Stomach (tissue), 8 donors: ENCODE measurements at regions not wholly inside any gene's neighbourhood (a gene's known extent, or its start where the extent isn't known, plus 50 kb on each side); places are given as distances from the start of the nearest gene placed in this dataset.
A peak's percentile ranks its signal among the peaks of the same experiment; 100 is the strongest.

Experiments used
- DNase-seq, 2 donors: peaks; one replicate each; pipeline versions ENCODE4 v3.0.0 to v3.0.0-alpha.2; 2013 to 2019
- H3K27ac ChIP-seq, 5 donors: fragments of 200-600 bp in 4 of 5; sonication (generic) in 4 of 5; one replicate each; pipeline ENCODE4 v1.5.1; 2013 to 2019; ENCODE audit warnings: mild to moderate bottlenecking in 1 of 5, moderate library complexity in 1 of 5
- H3K27me3 ChIP-seq, 3 donors: fragments of 200-600 bp; sonication (generic); one replicate each; pipeline ENCODE4 v1.5.1; 2017 to 2019; ENCODE audit warnings: mixed run types in 1 of 3
- H3K36me3 ChIP-seq, 4 donors: fragments of 200-600 bp; sonication (generic); 1 replicate in 3 of 4; 2 replicates in 1 of 4; pipeline ENCODE4 v1.5.1; 2016 to 2019
- H3K4me1 ChIP-seq, 4 donors: fragments of 200-600 bp; sonication (generic); one replicate each; pipeline ENCODE4 v1.5.1; 2016 to 2019
- H3K4me3 ChIP-seq, 4 donors: fragments of 200-600 bp; sonication (generic) in 3 of 4; one replicate each; pipeline ENCODE4 v1.5.1; 2016 to 2019; ENCODE audit warnings: mild to moderate bottlenecking in 1 of 4
- H3K9me3 ChIP-seq, 4 donors: fragments of 200-600 bp; sonication (generic); one replicate each; pipeline ENCODE4 v1.5.1; 2016 to 2019
- EP300 ChIP-seq: sonication (generic); formaldehyde crosslinking; IDR thresholded peaks from one replicate; pipeline ENCODE4 v1.6.1; 2017; ENCODE audit warnings: antibody characterized with exemption
- POLR2A ChIP-seq, 4 donors: fragments of 450-650 bp; IDR thresholded peaks; one replicate each; pipeline ENCODE4 v1.6.1; 2016; ENCODE audit warnings: antibody characterized with exemption in 4 of 4, control low read depth in 2 of 4, mild to moderate bottlenecking in 1 of 4, moderate library complexity in 1 of 4
- POLR2AphosphoS5 ChIP-seq, 3 donors: sonication (generic); formaldehyde crosslinking; IDR thresholded peaks; one replicate each; pipeline ENCODE4 v1.6.1; 2016; ENCODE audit warnings: antibody characterized with exemption in 3 of 3
- WGBS, 5 donors: extraction: QIAGEN DNeasy Blood & Tissue Kit in 3 of 5; methylation state at CpG; one replicate each; pipeline versions ENCODE4 v1.1.5 to v1.1.7; 2013 to 2018; 5-methylcytosine and 5-hydroxymethylcytosine counted together
- intact Hi-C: fragments of 100-400 bp; cut with DNase I; formaldehyde crosslinking; loops from one replicate; pipeline ENCODE4 v1.15.1; 2023; ENCODE audit warnings: low total_unique reads
- TF ChIP-seq, protein P1 (sequence below), 7 experiments: fragments of 450-650 bp in 4 of 7; fragments of 200-600 bp in 3 of 7; sonication (generic) in 3 of 7; IDR thresholded peaks; one replicate each; pipeline ENCODE4 v1.5.1; 2016 to 2019; ENCODE audit warnings: antibody characterized with exemption in 7 of 7, control low read depth in 2 of 7, mild to moderate bottlenecking in 1 of 7
- donor health status: healthy with polysubstance abuse.
- donor health status: Bipolar disorder and iron deficiency.
- donor health status: healthy.

DNA sequence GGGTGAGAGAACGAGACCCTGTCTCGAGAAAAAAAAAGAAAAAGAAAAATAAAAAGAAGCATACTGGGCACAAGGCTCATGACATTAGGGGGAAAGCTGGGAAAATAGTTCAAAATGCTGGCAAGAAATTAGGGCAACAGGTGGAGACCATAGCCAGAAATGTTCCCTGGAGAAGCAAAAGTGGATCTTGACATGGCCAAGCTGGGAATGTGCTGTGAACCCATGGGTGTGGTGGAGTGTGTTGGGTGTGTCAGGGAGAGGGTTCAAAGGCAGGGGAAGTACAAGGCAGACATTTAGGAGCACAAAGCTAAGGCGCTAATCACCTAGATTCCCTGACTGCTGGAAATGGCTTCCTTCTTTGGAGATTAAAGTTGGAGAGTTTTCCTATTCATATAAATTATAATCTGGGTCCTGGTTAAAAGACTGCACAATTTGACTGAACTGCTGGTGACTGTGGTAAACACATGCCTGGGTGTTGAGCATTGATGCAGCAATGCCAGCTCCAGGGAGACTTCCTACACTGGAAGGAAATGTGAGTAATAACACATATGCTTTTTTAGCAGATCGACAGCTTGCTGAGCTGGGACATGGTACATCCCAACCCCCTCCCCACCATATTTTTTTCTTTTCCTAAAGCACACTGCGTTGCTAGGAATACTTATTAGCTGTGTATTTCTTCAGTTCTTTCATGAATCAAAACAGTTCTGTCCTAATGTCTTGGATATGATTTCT, 70.1 kb upstream of the ARHGAP21 start:
- Histone ChIP-seq H3K4me1 (no peaks in the 10 kb centered on the region), H3K27ac (no peak overlapping the region), H3K36me3 (no peaks in the 10 kb centered on the region), H3K27me3 (no peaks in the 10 kb centered on the region), H3K9me3 (no peaks in the 10 kb centered on the region), H3K4me3 (no peak overlapping the region)
- TF ChIP-seq, protein P1, sequence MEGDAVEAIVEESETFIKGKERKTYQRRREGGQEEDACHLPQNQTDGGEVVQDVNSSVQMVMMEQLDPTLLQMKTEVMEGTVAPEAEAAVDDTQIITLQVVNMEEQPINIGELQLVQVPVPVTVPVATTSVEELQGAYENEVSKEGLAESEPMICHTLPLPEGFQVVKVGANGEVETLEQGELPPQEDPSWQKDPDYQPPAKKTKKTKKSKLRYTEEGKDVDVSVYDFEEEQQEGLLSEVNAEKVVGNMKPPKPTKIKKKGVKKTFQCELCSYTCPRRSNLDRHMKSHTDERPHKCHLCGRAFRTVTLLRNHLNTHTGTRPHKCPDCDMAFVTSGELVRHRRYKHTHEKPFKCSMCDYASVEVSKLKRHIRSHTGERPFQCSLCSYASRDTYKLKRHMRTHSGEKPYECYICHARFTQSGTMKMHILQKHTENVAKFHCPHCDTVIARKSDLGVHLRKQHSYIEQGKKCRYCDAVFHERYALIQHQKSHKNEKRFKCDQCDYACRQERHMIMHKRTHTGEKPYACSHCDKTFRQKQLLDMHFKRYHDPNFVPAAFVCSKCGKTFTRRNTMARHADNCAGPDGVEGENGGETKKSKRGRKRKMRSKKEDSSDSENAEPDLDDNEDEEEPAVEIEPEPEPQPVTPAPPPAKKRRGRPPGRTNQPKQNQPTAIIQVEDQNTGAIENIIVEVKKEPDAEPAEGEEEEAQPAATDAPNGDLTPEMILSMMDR (IDR thresholded peaks at IDR 0.05): no peak
- WGBS, 5 donors: 77 to 92% (median 88%) methylated on average over 5 of the region's 5 CpGs
- no peak for DNase-seq
- intact Hi-C loops: no loop called here

DNA sequence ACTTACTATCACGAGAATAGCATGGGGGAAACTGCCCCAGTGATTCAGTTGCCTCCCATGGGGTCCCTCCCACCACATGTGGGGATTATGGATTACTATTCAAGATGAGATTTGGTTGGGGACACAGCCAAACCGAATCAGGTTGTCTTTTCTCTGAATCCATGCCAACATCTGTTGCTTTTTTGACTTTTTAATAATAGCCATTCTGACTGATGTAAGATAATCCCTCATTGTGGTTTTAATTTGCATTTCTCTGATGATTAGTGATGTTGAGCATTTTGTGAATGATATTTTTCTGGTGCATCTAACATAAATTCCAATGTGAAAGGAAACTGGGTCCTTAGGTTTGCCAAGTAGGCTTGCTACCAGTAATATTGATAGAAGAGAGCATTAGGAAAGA, 69.0 kb upstream of the ARHGAP21 start:
- 76 to 88% (median 82%) methylated on average over 2 of the region's 2 CpGs for WGBS, 5 donors
- intact Hi-C loops: no loop called here

DNA sequence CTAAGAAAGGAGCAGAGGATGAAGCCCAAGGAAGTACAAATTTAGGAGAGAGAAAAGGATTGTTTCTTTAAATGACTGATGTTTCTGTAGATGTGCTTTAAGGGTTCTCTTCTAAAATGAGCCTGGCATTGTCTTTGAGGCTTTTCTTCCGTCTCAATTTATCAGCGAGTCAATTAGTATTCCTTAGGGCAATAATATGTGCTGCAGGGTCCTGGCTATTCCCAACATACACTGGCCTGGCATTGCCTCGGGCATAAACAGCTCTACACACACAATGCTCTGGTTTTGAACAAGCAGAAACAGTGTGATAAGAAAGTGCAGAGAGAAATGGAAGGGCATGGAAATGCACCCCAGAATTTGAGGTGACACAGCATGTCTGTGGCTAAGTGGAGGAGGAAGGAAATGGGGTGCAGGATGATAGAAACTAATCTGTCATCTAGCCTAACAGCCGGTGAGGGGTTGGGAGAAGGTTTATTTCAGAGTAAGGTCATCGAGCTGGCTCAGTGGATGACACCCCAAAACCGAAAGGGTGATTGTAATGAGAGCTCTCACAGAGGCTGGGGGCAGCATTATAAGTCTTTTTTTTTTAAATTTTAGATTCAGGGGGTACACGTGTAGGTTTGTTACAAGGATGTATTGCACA, 67.5 kb upstream of the ARHGAP21 start:
- Histone ChIP-seq H3K4me1 (no peaks in the 10 kb centered on the region), H3K4me3 (no peak overlapping the region), H3K36me3 (no peaks in the 10 kb centered on the region), H3K27ac (no peak overlapping the region), H3K27me3 (no peaks in the 10 kb centered on the region), H3K9me3 (no peaks in the 10 kb centered on the region)
- TF ChIP-seq POLR2A (IDR thresholded peaks at IDR 0.05) (no peak), EP300 (no peak), POLR2AphosphoS5 (IDR thresholded peaks at IDR 0.05) (no peak)
- TF ChIP-seq, protein P1 (IDR thresholded peaks at IDR 0.05): no peak
- no peak for DNase-seq
- intact Hi-C loops: no loop called here
- 79 to 86% (median 83%) methylated on average over 7 of the region's 7 CpGs for WGBS, 5 donors

More for the DNA sequence above, 69.0 kb upstream of the ARHGAP21 start:
- Histone ChIP-seq H3K36me3 (no peaks in the 10 kb centered on the region), H3K9me3 (no peaks in the 10 kb centered on the region), H3K4me3 (no peak overlapping the region), H3K27ac (no peak overlapping the region), H3K27me3 (no peaks in the 10 kb centered on the region), H3K4me1 (no peaks in the 10 kb centered on the region)
- no peak for DNase-seq
- TF ChIP-seq POLR2AphosphoS5 (IDR thresholded peaks at IDR 0.05): no peak
- TF ChIP-seq, protein P1 (IDR thresholded peaks at IDR 0.05): no peak

DNA sequence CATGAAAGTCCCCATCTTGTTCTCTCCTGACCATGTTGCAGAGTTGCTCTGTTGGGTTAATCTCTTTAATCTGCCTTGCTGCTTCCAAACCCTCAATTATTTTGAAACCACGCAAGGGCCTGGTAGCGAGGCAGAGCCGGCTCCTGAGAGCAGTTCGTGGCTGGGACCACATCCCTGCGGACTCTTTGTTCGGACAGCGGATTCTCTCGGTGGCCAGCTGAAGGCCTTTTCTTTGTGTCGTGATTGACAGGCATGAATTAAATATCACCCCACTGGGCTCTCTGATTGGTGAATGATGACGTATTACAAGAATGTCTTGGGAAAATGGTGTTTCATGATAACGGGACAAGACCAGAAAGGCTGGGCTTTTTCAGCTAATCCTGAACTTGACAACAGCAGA, 66.9 kb upstream of the ARHGAP21 start:
- no peaks in the 10 kb centered on the region for H3K36me3 ChIP-seq
- WGBS, 5 donors: 82 to 89% (median 85%) methylated on average over 11 of the region's 11 CpGs
- intact Hi-C loops: no loop called here
- no peaks in the 10 kb centered on the region for H3K27me3 ChIP-seq
- no peaks in the 10 kb centered on the region for H3K9me3 ChIP-seq
- peak in 1 of 2 donors; percentile 20 for DNase-seq
- H3K27ac ChIP-seq: no peak overlapping the region
- no peaks in the 10 kb centered on the region for H3K4me1 ChIP-seq
- no peak overlapping the region for H3K4me3 ChIP-seq
- no peak for TF ChIP-seq POLR2AphosphoS5 (IDR thresholded peaks at IDR 0.05)
- TF ChIP-seq, protein P1 (IDR thresholded peaks at IDR 0.05): no peak
- TF ChIP-seq EP300: no peak
- no peak for TF ChIP-seq POLR2A (IDR thresholded peaks at IDR 0.05)
